Panc1 (cell line): ENCODE measurements at regions not wholly inside any gene's neighbourhood (a gene's known extent, or its start where the extent isn't known, plus 50 kb on each side); places are given as distances from the start of the nearest gene placed in this dataset.

Source experiments
- POLR2AphosphoS5 ChIP-seq: IDR thresholded peaks from 2 replicates; pipeline ENCODE4 v1.6.1; 2012; ENCODE audit warnings: mild to moderate bottlenecking, low read depth, low read length, moderate library complexity
- TF ChIP-seq, protein P1 (sequence below): fragments of 450-650 bp; IDR thresholded peaks from 2 replicates; pipeline ENCODE4 v1.5.1; 2017; ENCODE audit warnings: mild to moderate bottlenecking

DNA sequence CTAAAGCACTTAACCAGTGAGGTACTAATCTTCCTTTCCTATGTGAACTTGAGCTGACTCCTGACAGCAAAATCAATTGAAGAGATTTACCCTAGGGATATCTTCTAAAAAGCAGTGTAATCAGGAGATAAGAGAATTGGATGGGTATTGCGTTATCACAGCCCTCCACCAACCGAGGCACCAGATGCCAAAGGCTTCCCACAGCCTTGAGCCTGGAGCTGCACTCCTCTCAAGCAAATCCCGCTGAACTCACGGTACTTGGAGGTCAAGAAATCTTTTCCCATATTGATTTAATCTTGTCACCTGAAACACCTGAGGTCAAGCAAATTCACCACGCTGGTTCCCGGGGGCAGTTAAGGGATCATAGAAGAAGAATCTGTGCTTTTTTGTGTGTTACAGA, 346.8 kb downstream of the TBL1XR1 start:
- TF ChIP-seq, protein P1, sequence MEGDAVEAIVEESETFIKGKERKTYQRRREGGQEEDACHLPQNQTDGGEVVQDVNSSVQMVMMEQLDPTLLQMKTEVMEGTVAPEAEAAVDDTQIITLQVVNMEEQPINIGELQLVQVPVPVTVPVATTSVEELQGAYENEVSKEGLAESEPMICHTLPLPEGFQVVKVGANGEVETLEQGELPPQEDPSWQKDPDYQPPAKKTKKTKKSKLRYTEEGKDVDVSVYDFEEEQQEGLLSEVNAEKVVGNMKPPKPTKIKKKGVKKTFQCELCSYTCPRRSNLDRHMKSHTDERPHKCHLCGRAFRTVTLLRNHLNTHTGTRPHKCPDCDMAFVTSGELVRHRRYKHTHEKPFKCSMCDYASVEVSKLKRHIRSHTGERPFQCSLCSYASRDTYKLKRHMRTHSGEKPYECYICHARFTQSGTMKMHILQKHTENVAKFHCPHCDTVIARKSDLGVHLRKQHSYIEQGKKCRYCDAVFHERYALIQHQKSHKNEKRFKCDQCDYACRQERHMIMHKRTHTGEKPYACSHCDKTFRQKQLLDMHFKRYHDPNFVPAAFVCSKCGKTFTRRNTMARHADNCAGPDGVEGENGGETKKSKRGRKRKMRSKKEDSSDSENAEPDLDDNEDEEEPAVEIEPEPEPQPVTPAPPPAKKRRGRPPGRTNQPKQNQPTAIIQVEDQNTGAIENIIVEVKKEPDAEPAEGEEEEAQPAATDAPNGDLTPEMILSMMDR: no peak
- no peak for TF ChIP-seq POLR2AphosphoS5
